ENCODE measurements at regions not wholly inside any gene's neighbourhood (a gene's known extent, or its start where the extent isn't known, plus 50 kb on each side); places are given as distances from the start of the nearest gene placed in this dataset.

DNA sequence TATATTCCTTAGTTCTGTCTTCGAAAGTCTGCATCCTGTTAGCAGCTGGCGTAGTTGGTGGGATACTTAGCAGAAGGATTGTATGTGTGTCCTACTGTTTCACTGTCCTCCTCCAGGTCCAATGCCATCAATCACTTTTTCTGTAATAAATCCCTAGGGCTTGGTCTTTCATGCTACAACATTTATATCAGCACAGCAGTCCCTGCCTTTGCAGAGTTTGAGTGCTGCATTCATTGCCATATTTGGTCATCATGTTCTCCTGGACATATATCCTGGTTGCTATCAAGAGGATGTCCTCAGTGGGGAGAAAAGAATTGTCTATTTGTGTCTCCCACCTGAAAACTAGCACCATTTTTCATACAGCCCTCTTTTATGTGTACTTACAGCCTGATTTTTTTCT is 67.0 kb downstream of the OR5AK2 start:
- TF ChIP-seq, protein P1, sequence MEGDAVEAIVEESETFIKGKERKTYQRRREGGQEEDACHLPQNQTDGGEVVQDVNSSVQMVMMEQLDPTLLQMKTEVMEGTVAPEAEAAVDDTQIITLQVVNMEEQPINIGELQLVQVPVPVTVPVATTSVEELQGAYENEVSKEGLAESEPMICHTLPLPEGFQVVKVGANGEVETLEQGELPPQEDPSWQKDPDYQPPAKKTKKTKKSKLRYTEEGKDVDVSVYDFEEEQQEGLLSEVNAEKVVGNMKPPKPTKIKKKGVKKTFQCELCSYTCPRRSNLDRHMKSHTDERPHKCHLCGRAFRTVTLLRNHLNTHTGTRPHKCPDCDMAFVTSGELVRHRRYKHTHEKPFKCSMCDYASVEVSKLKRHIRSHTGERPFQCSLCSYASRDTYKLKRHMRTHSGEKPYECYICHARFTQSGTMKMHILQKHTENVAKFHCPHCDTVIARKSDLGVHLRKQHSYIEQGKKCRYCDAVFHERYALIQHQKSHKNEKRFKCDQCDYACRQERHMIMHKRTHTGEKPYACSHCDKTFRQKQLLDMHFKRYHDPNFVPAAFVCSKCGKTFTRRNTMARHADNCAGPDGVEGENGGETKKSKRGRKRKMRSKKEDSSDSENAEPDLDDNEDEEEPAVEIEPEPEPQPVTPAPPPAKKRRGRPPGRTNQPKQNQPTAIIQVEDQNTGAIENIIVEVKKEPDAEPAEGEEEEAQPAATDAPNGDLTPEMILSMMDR (IDR thresholded peaks at IDR 0.05; ENCODE audit: insufficient read depth, low read length, poor library complexity, severe bottlenecking): no peak
- no peak for TF ChIP-seq EZH2phosphoT487 (conservative IDR thresholded peaks at IDR 0.05; ENCODE audit: low read length)

All from SU-DHL-6 (cell line).